CD14-positive monocyte (primary cell): ENCODE measurements at regions not wholly inside any gene's neighbourhood (a gene's known extent, or its start where the extent isn't known, plus 50 kb on each side); places are given as distances from the start of the nearest gene placed in this dataset.

Source experiments
- DNase-seq, 3 donors: peaks; one replicate each; pipeline ENCODE4 v3.0.0-alpha.2; 2011 to 2022
- H2AFZ ChIP-seq: 2 replicates; pipeline ENCODE4 v1.6.0; 2012; ENCODE audit warnings: mild to moderate bottlenecking, low read depth, low read length, inconsistent platforms; ENCODE audit not compliant: insufficient read depth, poor library complexity, severe bottlenecking
- H3K27ac ChIP-seq, 2 donors: 1 replicate in 1 of 2; 2 replicates in 1 of 2; pipeline ENCODE4 v1.5.1; 2012 to 2013; ENCODE audit warnings: low read length in 2 of 2, control low read depth in 1 of 2, inconsistent platforms in 1 of 2, low read depth in 1 of 2, mild to moderate bottlenecking in 1 of 2
- H3K27me3 ChIP-seq, 2 donors: one replicate each; pipeline versions ENCODE4 v1.6.0 to v1.6.1; 2011 to 2013; ENCODE audit warnings: low read length in 2 of 2; ENCODE audit not compliant: control insufficient read depth in 2 of 2, insufficient read depth in 2 of 2
- H3K36me3 ChIP-seq, 2 donors: replicated peaks in 1 of 2; 1 replicate in 1 of 2; 2 replicates in 1 of 2; pipeline versions ENCODE4 v1.5.1 to v1.6.1; 2012 to 2013; ENCODE audit warnings: low read length in 2 of 2, control low read depth in 1 of 2, inconsistent platforms in 1 of 2, mild to moderate bottlenecking in 1 of 2; ENCODE audit not compliant: insufficient read depth in 2 of 2, control insufficient read depth in 1 of 2
- H3K4me1 ChIP-seq, 2 donors: 1 replicate in 1 of 2; 2 replicates in 1 of 2; pipeline versions ENCODE4 v1.5.1 to v1.6.1; 2012 to 2013; ENCODE audit warnings: low read length in 2 of 2, control low read depth in 1 of 2, inconsistent platforms in 1 of 2, mild to moderate bottlenecking in 1 of 2, moderate library complexity in 1 of 2; ENCODE audit not compliant: insufficient read depth in 2 of 2, control insufficient read depth in 1 of 2
- H3K4me2 ChIP-seq: replicated peaks from 2 replicates; pipeline ENCODE3; 2012; ENCODE audit warnings: low read length, moderate library complexity, mild to moderate bottlenecking; ENCODE audit not compliant: poor library complexity, severe bottlenecking; ENCODE audit errors: extremely low read depth
- H3K4me3 ChIP-seq, 3 experiments: fragments of 200-600 bp in 1 of 3; sonication (generic) in 1 of 3; replicated peaks in 1 of 3; 1 replicate in 2 of 3; 2 replicates in 1 of 3; pipeline ENCODE4 v1.5.1; 2011 to 2013; ENCODE audit warnings: low read length in 3 of 3, mild to moderate bottlenecking in 3 of 3, control low read depth in 2 of 3, low read depth in 2 of 3, inconsistent platforms in 1 of 3, moderate library complexity in 1 of 3
- H3K79me2 ChIP-seq: 2 replicates; pipeline ENCODE4 v1.6.0; 2012; ENCODE audit warnings: mild to moderate bottlenecking, control low read depth, inconsistent platforms, low read length, moderate library complexity; ENCODE audit not compliant: insufficient read depth
- H3K9ac ChIP-seq: 2 replicates; pipeline ENCODE4 v1.6.0; 2017; ENCODE audit warnings: low read length, mild to moderate bottlenecking; ENCODE audit not compliant: insufficient read depth, poor library complexity, severe bottlenecking
- H3K9me3 ChIP-seq, 2 donors: replicated peaks in 1 of 2; 1 replicate in 1 of 2; 2 replicates in 1 of 2; pipeline versions ENCODE4 v1.5.1 to v1.6.1; 2012 to 2013; ENCODE audit warnings: low read length in 2 of 2, control low read depth in 1 of 2; ENCODE audit not compliant: control insufficient read depth in 1 of 2, insufficient read depth in 1 of 2
- H4K20me1 ChIP-seq: 2 replicates; pipeline ENCODE4 v1.6.0; 2012; ENCODE audit warnings: mild to moderate bottlenecking, low read length, control low read depth, moderate library complexity; ENCODE audit not compliant: insufficient read depth
- H3K27ac Mint-ChIP-seq, 7 donors: one replicate each; pipeline ENCODE4 v1.8.0; 2020; ENCODE audit warnings: mild to moderate bottlenecking in 7 of 7, mixed read lengths in 7 of 7, moderate library complexity in 6 of 7, inconsistent platforms in 2 of 7
- H3K27me3 Mint-ChIP-seq, 3 donors: one replicate each; pipeline ENCODE4 v1.8.0; 2021 to 2022; ENCODE audit warnings: low read depth in 3 of 3, mild to moderate bottlenecking in 3 of 3, mixed read lengths in 3 of 3, moderate library complexity in 3 of 3, inconsistent platforms in 1 of 3
- H3K36me3 Mint-ChIP-seq, 2 donors: one replicate each; pipeline ENCODE4 v1.8.0; 2020; ENCODE audit warnings: mixed read lengths in 2 of 2, inconsistent platforms in 1 of 2, mild to moderate bottlenecking in 1 of 2
- H3K4me1 Mint-ChIP-seq: one replicate; pipeline ENCODE4 v1.8.0; 2020; ENCODE audit warnings: mild to moderate bottlenecking, mixed read lengths
- H3K4me3 Mint-ChIP-seq, 2 donors: one replicate each; pipeline ENCODE4 v1.8.0; 2020; ENCODE audit warnings: mild to moderate bottlenecking in 2 of 2, mixed read lengths in 2 of 2, moderate library complexity in 1 of 2
- H3K9me3 Mint-ChIP-seq, 7 donors: one replicate each; pipeline ENCODE4 v1.8.0; 2020 to 2022; ENCODE audit warnings: mixed read lengths in 7 of 7, mild to moderate bottlenecking in 6 of 7, moderate library complexity in 6 of 7, inconsistent platforms in 2 of 7
- WGBS: methylation state at CpG from one replicate; pipeline ENCODE4 v1.1.5; 2013; ENCODE audit warnings: missing lambda C conversion rate; ENCODE audit not compliant: insufficient coverage; 5-methylcytosine and 5-hydroxymethylcytosine counted together
- intact Hi-C, 2 donors: fragments of 100-400 bp; cut with micrococcal nuclease; formaldehyde crosslinking; loops; one replicate each; pipeline versions ENCODE4 v1.15.0 to v1.15.1; 2023
- TF ChIP-seq, protein P1 (sequence below): fragments of 200-600 bp; IDR thresholded peaks from one replicate; pipeline ENCODE4 v1.8.0; 2022; ENCODE audit warnings: antibody characterized with exemption, mild to moderate bottlenecking

DNA sequence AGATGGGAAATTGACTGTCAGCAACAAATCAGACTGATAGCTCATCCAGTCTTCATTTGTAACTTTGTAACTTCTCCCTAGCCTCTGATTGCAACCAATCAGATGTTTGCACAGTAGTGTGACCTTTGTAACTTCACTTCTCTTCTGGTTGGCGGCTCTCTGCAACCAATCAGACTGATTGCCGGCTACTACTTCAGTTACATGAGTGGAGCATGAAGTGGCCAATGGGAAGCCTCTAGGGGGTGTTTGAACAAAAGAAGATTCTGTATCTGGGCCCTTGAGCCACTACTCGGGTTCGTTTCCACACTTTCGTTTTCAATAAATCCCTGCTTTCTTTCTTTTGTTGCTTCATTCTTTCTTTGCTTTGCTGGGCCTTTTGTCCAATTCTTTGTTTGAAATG is 1285.8 kb downstream of the TECRL start:
- no peak for DNase-seq
- intact Hi-C loops = no loop called here
- H3K36me3 Mint-ChIP-seq = no peaks in the 10 kb centered on the region

DNA sequence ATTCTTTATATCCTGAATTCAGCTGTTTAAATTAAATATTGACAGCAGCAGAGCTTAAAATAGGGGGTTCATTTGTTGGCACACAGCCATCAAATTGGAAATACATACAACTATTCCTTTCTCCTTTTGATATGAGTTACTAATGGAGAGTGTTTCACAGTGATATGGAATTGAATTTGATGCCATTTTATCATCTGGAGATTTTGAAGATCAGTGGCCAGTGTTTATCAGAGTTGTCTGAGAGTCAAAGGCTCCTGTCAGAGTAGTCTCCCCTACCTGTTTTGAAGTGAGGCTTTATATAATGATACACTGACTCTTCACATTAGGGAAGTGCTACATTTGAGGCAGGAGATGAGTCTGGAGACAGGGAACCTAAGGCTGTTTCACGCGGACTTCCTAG is 1286.3 kb downstream of the TECRL start:
- H3K4me1 Mint-ChIP-seq = no peaks in the 10 kb centered on the region
- peaks cover 0 to 15% (median 3%) of the 10 kb centered on the region in 7 donors for H3K9me3 Mint-ChIP-seq
- TF ChIP-seq, protein P1, sequence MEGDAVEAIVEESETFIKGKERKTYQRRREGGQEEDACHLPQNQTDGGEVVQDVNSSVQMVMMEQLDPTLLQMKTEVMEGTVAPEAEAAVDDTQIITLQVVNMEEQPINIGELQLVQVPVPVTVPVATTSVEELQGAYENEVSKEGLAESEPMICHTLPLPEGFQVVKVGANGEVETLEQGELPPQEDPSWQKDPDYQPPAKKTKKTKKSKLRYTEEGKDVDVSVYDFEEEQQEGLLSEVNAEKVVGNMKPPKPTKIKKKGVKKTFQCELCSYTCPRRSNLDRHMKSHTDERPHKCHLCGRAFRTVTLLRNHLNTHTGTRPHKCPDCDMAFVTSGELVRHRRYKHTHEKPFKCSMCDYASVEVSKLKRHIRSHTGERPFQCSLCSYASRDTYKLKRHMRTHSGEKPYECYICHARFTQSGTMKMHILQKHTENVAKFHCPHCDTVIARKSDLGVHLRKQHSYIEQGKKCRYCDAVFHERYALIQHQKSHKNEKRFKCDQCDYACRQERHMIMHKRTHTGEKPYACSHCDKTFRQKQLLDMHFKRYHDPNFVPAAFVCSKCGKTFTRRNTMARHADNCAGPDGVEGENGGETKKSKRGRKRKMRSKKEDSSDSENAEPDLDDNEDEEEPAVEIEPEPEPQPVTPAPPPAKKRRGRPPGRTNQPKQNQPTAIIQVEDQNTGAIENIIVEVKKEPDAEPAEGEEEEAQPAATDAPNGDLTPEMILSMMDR = no peak
- H3K4me3 Mint-ChIP-seq = no peak overlapping the region
- Histone ChIP-seq H3K27me3 (no peaks in the 10 kb centered on the region), H2AFZ (no peak overlapping the region), H3K4me2 (no peak overlapping the region), H3K9me3 (peaks cover 0 to 7% of the 10 kb centered on the region in 2 donors), H3K9ac (no peak overlapping the region), H3K4me3 (no peak overlapping the region), H3K4me1 (no peaks in the 10 kb centered on the region), H3K36me3 (no peaks in the 10 kb centered on the region), H3K79me2 (no peaks in the 10 kb centered on the region), H3K27ac (no peak overlapping the region), H4K20me1 (no peaks in the 10 kb centered on the region)
- intact Hi-C loops = no loop called here
- WGBS = no CpG with 5 or more reads among the region's 2 CpGs
- no peak overlapping the region for H3K27ac Mint-ChIP-seq
- no peaks in the 10 kb centered on the region for H3K36me3 Mint-ChIP-seq
- H3K27me3 Mint-ChIP-seq = no peaks in the 10 kb centered on the region
- DNase-seq = no peak

More for the DNA sequence above, 1285.8 kb downstream of the TECRL start:
- no peaks in the 10 kb centered on the region for H3K27me3 Mint-ChIP-seq
- TF ChIP-seq, protein P1 = no peak
- H3K4me3 Mint-ChIP-seq = no peak overlapping the region
- Histone ChIP-seq H3K4me3 (no peak overlapping the region), H3K9me3 (peaks cover 0 to 7% of the 10 kb centered on the region in 2 donors), H4K20me1 (no peaks in the 10 kb centered on the region), H3K79me2 (no peaks in the 10 kb centered on the region), H2AFZ (no peak overlapping the region), H3K27me3 (no peaks in the 10 kb centered on the region), H3K36me3 (no peaks in the 10 kb centered on the region), H3K9ac (no peak overlapping the region), H3K4me1 (no peaks in the 10 kb centered on the region), H3K4me2 (no peak overlapping the region), H3K27ac (no peak overlapping the region)
- H3K9me3 Mint-ChIP-seq = peaks cover 0 to 15% (median 3%) of the 10 kb centered on the region in 7 donors
- H3K4me1 Mint-ChIP-seq = no peaks in the 10 kb centered on the region
- 83% methylated on average over 5 of the region's 5 CpGs for WGBS
- H3K27ac Mint-ChIP-seq = no peak overlapping the region
